Endothelial cell of umbilical vein (primary cell): ENCODE measurements at regions not wholly inside any gene's neighbourhood (a gene's known extent, or its start where the extent isn't known, plus 50 kb on each side); places are given as distances from the start of the nearest gene placed in this dataset.

Experiments used
- CTCF ChIP-seq, 2 donors: IDR thresholded peaks; 1 replicate in 1 of 2; 2 replicates in 1 of 2; pipeline ENCODE4 v1.5.1; 2011; ENCODE audit warnings: low read length in 2 of 2, mild to moderate bottlenecking in 2 of 2, moderate library complexity in 2 of 2, control low read depth in 1 of 2, inconsistent platforms in 1 of 2, low read depth in 1 of 2; ENCODE audit not compliant: insufficient read depth in 1 of 2; ENCODE audit errors: extremely low read depth in 1 of 2
- EZH2 ChIP-seq: IDR thresholded peaks from 2 replicates; pipeline ENCODE4 v1.6.1; 2012; ENCODE audit warnings: borderline replicate concordance, low read depth, mild to moderate bottlenecking, moderate library complexity, low read length, inconsistent platforms; ENCODE audit not compliant: severe bottlenecking
- JUN ChIP-seq: IDR thresholded peaks from 2 replicates; pipeline ENCODE4 v1.6.1; 2011; ENCODE audit warnings: borderline replicate concordance, low read depth; ENCODE audit not compliant: insufficient read length, insufficient read depth
- MAX ChIP-seq: IDR thresholded peaks from 2 replicates; pipeline ENCODE4 v1.6.1; 2011; ENCODE audit not compliant: insufficient read depth, insufficient read length
- MYC ChIP-seq: IDR thresholded peaks from one replicate; pipeline ENCODE4 v1.6.1; 2011; ENCODE audit warnings: mild to moderate bottlenecking, low read depth, low read length
- POLR2A ChIP-seq: IDR thresholded peaks from 2 replicates; pipeline ENCODE4 v1.6.1; 2012; ENCODE audit warnings: low read depth, mild to moderate bottlenecking, control low read depth, low read length
- POLR2AphosphoS5 ChIP-seq: IDR thresholded peaks from 2 replicates; pipeline ENCODE4 v1.6.1; 2012; ENCODE audit warnings: low read depth, mild to moderate bottlenecking, control low read depth, low read length, moderate library complexity; ENCODE audit not compliant: insufficient read depth

- TF ChIP-seq CTCF (IDR thresholded peaks at IDR 0.05; ENCODE audit: extremely low read depth in 1 of 2, insufficient read depth in 1 of 2, low read depth in 1 of 2, low read length in 2 of 2): no peak
- no peak for TF ChIP-seq JUN
- TF ChIP-seq POLR2A: no peak
- no peak for TF ChIP-seq MYC
- no peak for TF ChIP-seq EZH2
- no peak for TF ChIP-seq MAX
- no peak for TF ChIP-seq POLR2AphosphoS5
Measured at GRCh38 chr3:111373239-111373638, 168.8 kb upstream of the CD96 start.
